ENCODE measurements at regions not wholly inside any gene's neighbourhood (a gene's known extent, or its start where the extent isn't known, plus 50 kb on each side); places are given as distances from the start of the nearest gene placed in this dataset.

DNA sequence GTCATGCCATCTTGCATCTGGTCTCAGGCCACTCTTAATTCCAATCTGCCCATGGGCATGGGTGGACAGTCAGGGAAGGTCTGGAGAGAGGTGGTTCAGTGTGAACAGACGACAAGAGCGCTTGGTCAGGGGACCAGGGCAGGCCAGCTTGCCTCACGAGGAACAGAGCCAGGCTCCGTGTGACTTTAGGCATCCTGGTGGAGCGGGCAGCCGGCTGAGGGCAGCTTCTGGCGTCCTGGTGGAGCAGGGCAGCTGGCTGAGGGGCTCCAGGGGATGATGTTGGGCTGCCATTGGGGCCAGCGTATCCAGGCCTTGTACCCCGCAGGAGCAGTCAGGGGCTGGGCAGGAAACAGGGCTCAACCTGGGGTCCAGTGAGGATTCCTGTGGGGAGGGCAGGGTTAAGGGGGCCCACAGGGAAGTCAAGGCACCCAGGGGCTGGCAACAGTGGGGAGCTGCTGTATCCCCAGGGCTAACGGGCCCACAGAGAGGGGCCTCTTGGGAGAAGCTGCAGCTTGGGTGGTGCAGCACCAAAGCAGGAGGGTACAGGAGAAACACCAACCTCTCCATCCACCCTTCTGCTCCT lies 197.9 kb upstream of the TWIST2 start:
- Mint-ChIP-seq H3K27ac (no peak overlapping the region), H3K9me3 (peaks cover 0 to 3% (median 0%) of the 10 kb centered on the region in 7 donors), H3K4me1 (no peaks in the 10 kb centered on the region), H3K27me3 (peaks cover 6% of the 10 kb centered on the region), H3K4me3 (no peak overlapping the region), H3K36me3 (no peaks in the 10 kb centered on the region)
- no peaks in the 10 kb centered on the region for H3K36me3 ChIP-seq (ENCODE audit: control insufficient read depth, insufficient read depth, low read length)
- H3K4me1 ChIP-seq (ENCODE audit: control insufficient read depth, insufficient read depth, low read length, poor library complexity, severe bottlenecking): no peaks in the 10 kb centered on the region
- H3K27me3 ChIP-seq (ENCODE audit: control insufficient read depth, insufficient read depth, low read length): no peaks in the 10 kb centered on the region
- no peak overlapping the region for H3K27ac ChIP-seq (ENCODE audit: insufficient read depth, low read length, poor library complexity, severe bottlenecking)
- no peak overlapping the region for H3K4me3 ChIP-seq (ENCODE audit: low read depth, low read length)
- H3K9me3 ChIP-seq (ENCODE audit: control insufficient read depth in 2 of 2, low read length in 2 of 2): no peaks in the 10 kb centered on the region
- DNase-seq (no peak), ATAC-seq (ENCODE audit: low read depth in 2 of 2) (no peak)

DNA sequence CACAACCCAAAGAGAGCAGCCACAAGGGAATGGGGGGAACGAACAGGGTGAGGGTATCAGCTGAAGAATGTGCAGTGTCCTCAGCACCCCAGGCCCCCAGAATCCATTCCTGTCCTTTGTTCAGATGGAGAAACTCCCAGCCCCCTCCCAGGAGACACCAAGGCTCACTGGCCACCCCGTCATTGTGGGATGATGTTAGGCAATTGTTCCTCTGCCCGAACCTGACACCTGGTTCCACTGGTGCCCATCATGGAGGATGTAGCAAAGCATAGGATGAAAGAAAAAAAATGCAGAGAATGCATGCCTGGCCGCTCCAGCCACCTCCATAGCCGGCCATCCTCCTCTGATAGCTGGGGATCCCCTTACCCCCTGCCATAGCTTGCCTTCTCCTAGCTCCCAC lies 197.3 kb upstream of the TWIST2 start:
- no peak overlapping the region for H3K27ac Mint-ChIP-seq
- no peak overlapping the region for H3K4me3 Mint-ChIP-seq
- Histone ChIP-seq H3K27ac (ENCODE audit: insufficient read depth, low read length, poor library complexity, severe bottlenecking) (no peak overlapping the region), H3K4me1 (ENCODE audit: control insufficient read depth, insufficient read depth, low read length, poor library complexity, severe bottlenecking) (no peaks in the 10 kb centered on the region), H3K9me3 (ENCODE audit: control insufficient read depth in 2 of 2, low read length in 2 of 2) (no peaks in the 10 kb centered on the region), H3K4me3 (ENCODE audit: low read depth, low read length) (no peak overlapping the region), H3K36me3 (ENCODE audit: control insufficient read depth, insufficient read depth, low read length) (no peaks in the 10 kb centered on the region), H3K27me3 (ENCODE audit: control insufficient read depth, insufficient read depth, low read length) (no peaks in the 10 kb centered on the region)
- H3K36me3 Mint-ChIP-seq: no peaks in the 10 kb centered on the region
- H3K27me3 Mint-ChIP-seq: peaks cover 6% of the 10 kb centered on the region
- ATAC-seq (ENCODE audit: low read depth in 2 of 2) (no peak), DNase-seq (no peak)
- H3K9me3 Mint-ChIP-seq: peaks cover 0 to 3% (median 0%) of the 10 kb centered on the region in 7 donors
- H3K4me1 Mint-ChIP-seq: no peaks in the 10 kb centered on the region

DNA sequence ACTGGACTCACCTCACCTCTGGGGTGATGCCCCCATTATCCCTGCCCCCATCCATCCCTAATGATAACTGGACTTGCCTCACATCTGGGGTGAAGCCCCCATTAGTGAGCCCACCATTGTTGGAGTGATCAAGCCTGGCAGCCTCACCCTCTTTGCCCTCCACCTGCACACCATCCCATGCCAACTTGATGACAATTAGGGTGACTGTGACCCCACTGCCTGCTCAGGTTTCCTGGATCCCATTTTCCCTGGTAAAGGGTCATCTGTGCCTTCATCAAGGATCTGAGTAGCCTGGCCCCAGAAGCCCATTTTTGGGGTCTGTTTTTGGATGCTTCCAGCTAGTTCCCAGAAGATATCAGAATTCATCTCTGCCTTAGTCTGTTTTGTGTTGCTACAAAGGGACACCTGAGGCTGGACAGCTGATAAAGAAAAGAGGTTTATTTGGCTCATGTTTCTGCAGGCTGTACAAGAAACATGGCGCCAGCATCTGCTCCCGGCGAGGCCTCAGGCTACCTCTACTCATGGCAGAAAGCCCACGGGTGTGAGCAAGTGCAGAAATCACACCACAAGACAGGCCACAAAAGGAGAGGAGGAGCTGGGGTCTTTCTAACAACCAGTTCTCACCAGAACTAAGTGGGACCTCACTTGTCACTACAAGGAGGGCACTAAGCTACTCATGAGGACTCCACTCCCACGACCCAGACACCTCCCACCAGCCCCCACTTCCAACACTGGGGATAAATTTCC lies 196.4 kb upstream of the TWIST2 start:
- H3K4me1 Mint-ChIP-seq: no peaks in the 10 kb centered on the region
- H3K36me3 Mint-ChIP-seq: no peaks in the 10 kb centered on the region
- no peaks in the 10 kb centered on the region for H3K4me1 ChIP-seq (ENCODE audit: control insufficient read depth, insufficient read depth, low read length, poor library complexity, severe bottlenecking)
- H3K4me3 ChIP-seq (ENCODE audit: low read depth, low read length): no peak overlapping the region
- no peak for ATAC-seq (ENCODE audit: low read depth in 2 of 2)
- no peak overlapping the region for H3K27ac ChIP-seq (ENCODE audit: insufficient read depth, low read length, poor library complexity, severe bottlenecking)
- H3K4me3 Mint-ChIP-seq: no peak overlapping the region
- DNase-seq: no peak
- peaks cover 0 to 3% (median 0%) of the 10 kb centered on the region in 7 donors for H3K9me3 Mint-ChIP-seq
- no peaks in the 10 kb centered on the region for H3K27me3 ChIP-seq (ENCODE audit: control insufficient read depth, insufficient read depth, low read length)
- peaks cover 6% of the 10 kb centered on the region for H3K27me3 Mint-ChIP-seq
- H3K27ac Mint-ChIP-seq: no peak overlapping the region
- H3K36me3 ChIP-seq (ENCODE audit: control insufficient read depth, insufficient read depth, low read length): no peaks in the 10 kb centered on the region
- no peaks in the 10 kb centered on the region for H3K9me3 ChIP-seq (ENCODE audit: control insufficient read depth in 2 of 2, low read length in 2 of 2)

DNA sequence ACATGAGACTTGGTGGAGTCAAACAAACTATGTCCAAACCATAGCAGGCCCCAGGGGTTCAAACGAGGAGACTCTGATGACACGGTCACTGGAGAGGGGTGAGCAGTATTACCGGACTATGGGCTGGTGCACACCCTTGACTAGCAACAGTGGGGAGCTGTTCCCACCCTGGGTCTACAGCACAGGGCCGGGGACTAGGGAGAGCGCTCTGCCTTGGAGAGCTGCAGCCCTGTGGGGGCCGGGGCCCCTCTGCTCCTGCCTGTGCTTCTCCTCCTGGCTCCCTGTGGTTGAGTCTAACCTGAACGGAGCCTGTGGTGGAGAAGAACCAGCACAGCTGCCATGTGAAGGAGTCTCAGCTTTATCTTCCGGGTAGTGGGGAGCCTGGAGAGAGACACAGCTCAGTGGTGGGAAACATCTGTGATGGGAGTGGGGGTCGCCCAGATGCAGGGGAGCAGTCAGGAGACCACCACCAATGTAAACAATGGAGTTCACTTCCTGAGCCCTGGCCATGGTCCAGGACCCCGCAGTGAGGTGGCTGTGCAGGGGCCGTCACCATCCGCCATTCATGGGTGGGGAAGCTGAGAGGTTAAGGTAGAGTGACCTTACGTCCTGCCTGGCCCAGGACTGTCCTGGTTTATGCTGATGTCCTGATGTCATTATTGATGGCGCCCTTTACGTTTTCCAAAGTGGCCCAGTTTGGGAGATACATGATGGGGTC lies 195.7 kb upstream of the TWIST2 start:
- Histone ChIP-seq H3K4me1 (ENCODE audit: control insufficient read depth, insufficient read depth, low read length, poor library complexity, severe bottlenecking) (no peaks in the 10 kb centered on the region), H3K27me3 (ENCODE audit: control insufficient read depth, insufficient read depth, low read length) (no peaks in the 10 kb centered on the region), H3K27ac (ENCODE audit: insufficient read depth, low read length, poor library complexity, severe bottlenecking) (no peak overlapping the region), H3K9me3 (ENCODE audit: control insufficient read depth in 2 of 2, low read length in 2 of 2) (no peaks in the 10 kb centered on the region), H3K36me3 (ENCODE audit: control insufficient read depth, insufficient read depth, low read length) (no peaks in the 10 kb centered on the region), H3K4me3 (ENCODE audit: low read depth, low read length) (no peak overlapping the region)
- DNase-seq (no peak), ATAC-seq (ENCODE audit: low read depth in 2 of 2) (no peak)
- H3K9me3 Mint-ChIP-seq: peaks cover 0 to 3% (median 0%) of the 10 kb centered on the region in 7 donors
- H3K4me1 Mint-ChIP-seq: no peaks in the 10 kb centered on the region
- peaks cover 6% of the 10 kb centered on the region for H3K27me3 Mint-ChIP-seq
- no peaks in the 10 kb centered on the region for H3K36me3 Mint-ChIP-seq
- H3K27ac Mint-ChIP-seq: no peak overlapping the region
- H3K4me3 Mint-ChIP-seq: no peak overlapping the region

DNA sequence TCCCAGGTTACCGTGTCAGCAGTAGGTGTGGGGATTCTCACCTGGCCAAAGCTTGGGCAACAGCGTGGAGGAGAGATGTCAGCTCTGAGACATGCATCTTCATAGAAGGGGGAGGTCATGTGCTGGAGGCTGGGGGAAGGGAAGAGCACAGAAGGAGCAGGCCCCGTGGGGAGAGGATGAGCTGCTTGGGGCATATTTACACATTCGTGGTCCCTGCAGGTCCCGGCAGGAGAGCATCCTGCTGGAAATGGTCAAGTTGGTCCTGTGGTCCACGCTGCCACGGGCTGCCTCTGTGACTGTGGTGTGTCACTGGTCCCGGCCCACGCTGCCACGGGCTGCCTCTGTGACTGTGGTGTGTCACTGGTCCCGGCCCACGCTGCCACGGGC lies 195.1 kb upstream of the TWIST2 start:
- ATAC-seq (ENCODE audit: low read depth in 2 of 2): no peak
- Histone ChIP-seq H3K4me3 (ENCODE audit: low read depth, low read length) (no peak overlapping the region), H3K27ac (ENCODE audit: insufficient read depth, low read length, poor library complexity, severe bottlenecking) (no peak overlapping the region), H3K4me1 (ENCODE audit: control insufficient read depth, insufficient read depth, low read length, poor library complexity, severe bottlenecking) (no peaks in the 10 kb centered on the region), H3K36me3 (ENCODE audit: control insufficient read depth, insufficient read depth, low read length) (no peaks in the 10 kb centered on the region), H3K27me3 (ENCODE audit: control insufficient read depth, insufficient read depth, low read length) (no peaks in the 10 kb centered on the region), H3K9me3 (ENCODE audit: control insufficient read depth in 2 of 2, low read length in 2 of 2) (no peaks in the 10 kb centered on the region)
- Mint-ChIP-seq H3K4me3 (no peak overlapping the region), H3K27me3 (peaks cover 6% of the 10 kb centered on the region), H3K36me3 (no peaks in the 10 kb centered on the region), H3K9me3 (peaks cover 0 to 3% (median 0%) of the 10 kb centered on the region in 7 donors), H3K27ac (no peak overlapping the region), H3K4me1 (no peaks in the 10 kb centered on the region)
- DNase-seq: no peak

DNA sequence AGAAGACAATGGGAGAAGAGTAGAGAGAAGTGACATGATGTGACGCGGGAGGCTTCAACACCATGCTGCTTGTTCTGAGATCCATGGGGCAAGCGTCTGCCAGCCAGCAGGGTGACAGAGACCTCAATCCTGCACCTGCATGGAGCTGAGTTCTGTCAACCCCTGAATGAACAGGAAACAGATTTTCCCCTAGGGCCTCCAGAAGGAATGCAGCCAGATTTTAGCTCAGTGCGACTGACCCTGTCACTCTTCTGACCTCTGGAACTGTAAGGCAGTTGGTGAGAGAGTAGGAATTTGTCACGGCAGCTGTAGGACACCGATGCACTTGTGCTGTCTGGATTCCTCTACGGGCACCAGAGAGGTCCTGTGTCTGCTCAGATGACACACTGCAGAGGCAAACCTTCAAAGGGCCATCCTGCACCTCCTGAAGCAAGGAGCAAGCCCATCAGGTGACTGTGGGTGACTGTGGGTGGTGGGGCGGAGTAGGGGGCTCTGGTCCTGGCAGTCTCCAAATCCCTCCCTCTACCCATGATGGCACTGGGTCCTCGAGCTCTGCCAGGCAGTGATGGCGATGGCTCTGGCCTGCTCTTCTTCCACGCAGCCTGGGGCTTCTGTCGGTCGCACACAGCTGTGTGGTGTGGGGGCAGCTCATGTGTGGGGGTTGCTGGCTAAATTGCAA lies 194.3 kb upstream of the TWIST2 start:
- H3K4me1 Mint-ChIP-seq: no peaks in the 10 kb centered on the region
- peaks cover 6% of the 10 kb centered on the region for H3K27me3 Mint-ChIP-seq
- ATAC-seq (ENCODE audit: low read depth in 2 of 2): no peak
- H3K4me3 ChIP-seq (ENCODE audit: low read depth, low read length): no peak overlapping the region
- H3K27ac ChIP-seq (ENCODE audit: insufficient read depth, low read length, poor library complexity, severe bottlenecking): no peak overlapping the region
- H3K4me3 Mint-ChIP-seq: no peak overlapping the region
- H3K27ac Mint-ChIP-seq: no peak overlapping the region
- no peaks in the 10 kb centered on the region for H3K36me3 ChIP-seq (ENCODE audit: control insufficient read depth, insufficient read depth, low read length)
- H3K9me3 Mint-ChIP-seq: peaks cover 0 to 3% (median 0%) of the 10 kb centered on the region in 7 donors
- no peaks in the 10 kb centered on the region for H3K27me3 ChIP-seq (ENCODE audit: control insufficient read depth, insufficient read depth, low read length)
- no peaks in the 10 kb centered on the region for H3K36me3 Mint-ChIP-seq
- H3K4me1 ChIP-seq (ENCODE audit: control insufficient read depth, insufficient read depth, low read length, poor library complexity, severe bottlenecking): no peaks in the 10 kb centered on the region
- DNase-seq: no peak
- H3K9me3 ChIP-seq (ENCODE audit: control insufficient read depth in 2 of 2, low read length in 2 of 2): no peaks in the 10 kb centered on the region

DNA sequence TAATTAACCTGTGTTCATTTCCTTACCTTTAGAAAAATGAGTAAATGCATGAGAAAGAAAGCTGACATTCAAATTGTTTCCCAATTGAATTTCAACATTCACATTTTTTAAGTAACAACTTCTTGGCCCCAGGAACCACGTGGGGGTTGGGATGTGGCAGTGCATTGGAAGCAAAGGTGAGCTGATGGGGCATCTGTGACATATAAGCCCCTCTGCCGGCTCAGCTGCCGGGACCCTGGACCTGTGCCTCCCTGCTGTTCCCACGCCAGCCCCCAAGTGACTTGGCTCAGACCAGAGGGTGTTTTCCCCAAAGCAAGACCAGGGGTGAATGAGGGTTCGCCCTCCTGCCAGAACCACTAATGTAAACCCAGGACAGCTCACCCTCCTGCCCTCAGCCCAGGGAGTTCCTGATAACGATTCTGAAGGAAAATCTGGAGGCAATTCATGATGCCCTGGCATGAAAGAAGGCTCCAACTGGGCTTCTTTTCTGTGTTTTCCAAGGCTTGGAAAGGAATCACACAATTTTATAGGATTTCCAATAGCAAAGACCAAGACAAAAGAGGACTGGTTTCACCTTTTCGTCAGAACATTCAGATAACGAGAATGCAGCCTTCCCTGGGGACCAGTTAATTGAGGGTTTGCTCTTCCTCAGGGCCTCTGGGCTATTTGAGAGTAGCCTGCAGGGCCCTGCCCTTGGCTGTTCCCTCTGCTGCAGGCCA lies 193.2 kb upstream of the TWIST2 start:
- Histone ChIP-seq H3K4me3 (ENCODE audit: low read depth, low read length) (no peak overlapping the region), H3K36me3 (ENCODE audit: control insufficient read depth, insufficient read depth, low read length) (no peaks in the 10 kb centered on the region), H3K4me1 (ENCODE audit: control insufficient read depth, insufficient read depth, low read length, poor library complexity, severe bottlenecking) (no peaks in the 10 kb centered on the region), H3K27me3 (ENCODE audit: control insufficient read depth, insufficient read depth, low read length) (no peaks in the 10 kb centered on the region), H3K27ac (ENCODE audit: insufficient read depth, low read length, poor library complexity, severe bottlenecking) (no peak overlapping the region), H3K9me3 (ENCODE audit: control insufficient read depth in 2 of 2, low read length in 2 of 2) (no peaks in the 10 kb centered on the region)
- Mint-ChIP-seq H3K4me1 (no peaks in the 10 kb centered on the region), H3K4me3 (no peak overlapping the region), H3K9me3 (peaks cover 0 to 3% (median 0%) of the 10 kb centered on the region in 7 donors), H3K27me3 (peaks cover 2% of the 10 kb centered on the region), H3K36me3 (no peaks in the 10 kb centered on the region), H3K27ac (no peak overlapping the region)
- DNase-seq: no peak
- no peak for ATAC-seq (ENCODE audit: low read depth in 2 of 2)
